HG02642 (cell line): ENCODE measurements at regions not wholly inside any gene's neighbourhood (a gene's known extent, or its start where the extent isn't known, plus 50 kb on each side); places are given as distances from the start of the nearest gene placed in this dataset.

Experiments
- ATAC-seq: cut with Tn5 transposase; IDR thresholded peaks from one replicate; pipeline ENCODE4 v1.9.1; 2021; ENCODE audit warnings: mild to moderate bottlenecking; ENCODE audit not compliant: unreplicated experiment, poor library complexity

DNA sequence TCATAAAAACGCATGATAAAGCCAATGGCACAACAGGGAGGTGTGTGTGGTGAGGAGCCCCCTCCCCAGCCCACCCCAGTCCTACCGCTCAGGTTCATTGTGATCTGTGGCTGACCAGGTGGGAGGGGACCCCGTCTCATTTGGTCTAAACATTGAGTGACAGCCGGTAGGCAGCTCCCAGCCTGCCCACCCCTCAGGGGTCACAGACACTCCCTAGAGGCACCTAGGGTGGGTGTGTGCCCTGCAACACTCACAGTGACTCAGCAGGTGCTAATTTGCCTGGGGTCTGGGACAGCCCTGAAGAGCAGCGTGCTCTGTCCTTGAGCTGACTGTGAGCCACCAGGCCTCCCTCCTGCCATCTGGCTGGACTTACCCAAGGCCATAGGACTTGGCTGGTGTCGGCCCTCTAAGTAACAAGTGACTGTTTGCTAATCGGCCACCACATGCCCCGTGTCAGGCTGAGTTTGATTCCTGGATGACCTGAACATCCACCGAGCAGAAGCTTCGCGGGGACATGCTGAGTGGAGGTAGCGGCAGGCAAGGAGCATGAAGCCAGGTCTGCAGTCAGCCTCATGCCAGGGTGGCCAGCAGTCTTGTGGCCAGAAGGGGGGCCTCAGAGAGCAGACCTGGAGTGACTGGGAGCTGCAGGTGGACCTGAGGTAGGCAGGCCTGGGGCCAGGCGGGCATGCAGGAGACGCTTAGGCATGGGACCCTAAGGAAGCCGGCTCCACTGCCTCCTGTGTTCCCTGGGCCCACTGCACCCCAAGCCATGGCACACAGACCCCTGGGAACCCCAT, 282.3 kb upstream of the SHH start:
- ATAC-seq = no peak

DNA sequence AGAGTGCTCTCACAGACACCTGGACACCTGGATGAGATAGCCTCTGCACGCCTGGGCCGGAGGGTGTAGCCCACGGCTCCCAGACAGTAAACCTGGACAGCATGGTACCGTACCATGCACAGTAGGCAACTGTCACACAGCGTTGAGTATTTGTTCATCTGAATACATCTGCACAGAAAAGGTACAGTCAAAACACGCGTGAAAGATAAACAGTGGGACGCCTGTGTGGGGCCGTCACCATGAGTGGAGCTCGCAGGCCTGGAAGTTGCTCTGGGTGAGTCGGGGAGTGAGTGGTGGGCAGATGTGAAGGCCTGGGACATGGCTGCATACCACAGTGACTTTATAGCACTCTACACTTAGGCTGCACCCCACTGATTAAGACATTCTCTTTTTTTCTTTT, 280.0 kb upstream of the SHH start:
- ATAC-seq = no peak

DNA sequence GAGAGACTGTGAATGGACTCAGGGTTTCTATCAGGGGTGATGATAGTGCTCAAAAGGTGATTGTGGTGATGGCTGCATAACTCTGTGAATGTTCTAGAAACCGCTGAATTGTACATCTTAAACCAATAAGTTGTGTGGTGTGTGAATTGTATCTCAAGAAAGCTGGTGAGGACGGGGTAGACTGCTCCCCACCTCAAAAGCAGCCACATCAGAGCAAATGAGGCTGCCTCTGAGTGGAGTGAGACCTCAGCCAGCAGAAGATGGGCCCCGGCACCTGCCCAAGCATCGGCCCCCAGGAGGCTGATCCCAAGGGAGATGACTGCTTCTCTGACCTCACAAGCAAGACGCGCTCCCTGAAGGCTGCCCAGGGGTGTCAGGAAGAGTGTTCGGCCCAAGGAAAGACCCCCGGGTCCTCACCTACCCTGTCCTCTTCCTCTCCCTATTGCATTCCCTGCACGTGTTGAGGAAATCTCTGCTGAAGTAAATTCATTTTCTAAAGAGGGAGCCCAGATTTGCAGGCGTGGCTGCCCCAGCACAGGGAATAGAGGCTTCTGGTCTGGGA, 279.3 kb upstream of the SHH start:
- no peak for ATAC-seq

DNA sequence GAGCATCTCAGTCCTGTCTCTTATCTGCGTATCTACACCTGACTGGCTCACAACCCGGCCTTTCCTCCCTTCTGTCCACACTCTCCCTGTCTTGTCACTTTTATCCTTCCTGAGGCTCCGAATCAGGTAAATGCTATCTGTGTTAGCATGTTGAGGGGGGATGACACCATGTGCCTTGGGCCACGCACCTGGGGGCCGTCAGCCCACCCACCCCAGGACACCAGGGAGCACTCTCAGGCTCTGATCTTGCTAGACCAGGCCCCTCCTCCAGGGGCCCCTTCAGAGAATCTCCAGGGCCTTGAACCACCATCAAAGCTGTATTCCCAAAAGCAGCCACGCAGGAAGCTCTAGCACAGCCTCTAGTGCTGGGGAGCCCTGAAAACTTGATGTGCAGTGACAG, 278.7 kb upstream of the SHH start:
- no peak for ATAC-seq

DNA sequence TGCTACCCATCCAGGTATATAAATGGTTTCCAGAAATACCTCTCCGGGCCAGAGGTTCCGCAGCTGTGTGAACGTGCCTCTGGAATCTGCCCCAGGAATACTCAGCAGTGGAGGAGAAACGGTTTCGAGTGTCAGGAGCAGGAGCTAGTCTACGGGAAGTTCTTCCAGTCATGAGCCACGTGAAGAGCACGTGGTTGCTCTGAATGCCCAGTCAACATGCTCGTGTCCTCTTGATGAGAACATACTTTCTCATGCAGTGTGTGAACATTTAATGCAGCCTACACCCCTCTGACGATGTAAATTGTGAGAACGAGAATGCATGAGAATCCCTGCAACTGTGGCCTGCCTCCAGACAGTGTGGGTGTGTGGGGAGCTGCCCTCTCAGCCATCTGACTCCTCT, 277.0 kb upstream of the SHH start:
- no peak for ATAC-seq

DNA sequence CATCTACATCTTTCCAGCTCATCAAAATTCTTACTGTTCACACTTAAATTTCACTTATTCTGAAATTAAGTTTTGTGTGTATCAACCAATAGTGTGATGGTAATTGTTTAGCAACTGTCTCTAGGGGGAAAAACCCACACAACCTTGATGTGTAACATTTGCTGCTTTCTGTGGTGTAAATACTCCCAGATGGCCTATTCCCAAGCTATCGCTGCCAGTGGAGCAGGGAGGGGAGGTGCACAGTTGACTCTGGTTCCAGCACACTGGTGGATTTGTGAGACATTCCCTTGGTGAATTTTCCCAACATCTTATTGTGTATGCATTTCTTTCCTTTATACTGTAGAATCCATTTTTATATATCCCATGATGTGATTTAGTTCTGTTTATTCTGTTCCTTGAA, 275.9 kb upstream of the SHH start:
- no peak for ATAC-seq

DNA sequence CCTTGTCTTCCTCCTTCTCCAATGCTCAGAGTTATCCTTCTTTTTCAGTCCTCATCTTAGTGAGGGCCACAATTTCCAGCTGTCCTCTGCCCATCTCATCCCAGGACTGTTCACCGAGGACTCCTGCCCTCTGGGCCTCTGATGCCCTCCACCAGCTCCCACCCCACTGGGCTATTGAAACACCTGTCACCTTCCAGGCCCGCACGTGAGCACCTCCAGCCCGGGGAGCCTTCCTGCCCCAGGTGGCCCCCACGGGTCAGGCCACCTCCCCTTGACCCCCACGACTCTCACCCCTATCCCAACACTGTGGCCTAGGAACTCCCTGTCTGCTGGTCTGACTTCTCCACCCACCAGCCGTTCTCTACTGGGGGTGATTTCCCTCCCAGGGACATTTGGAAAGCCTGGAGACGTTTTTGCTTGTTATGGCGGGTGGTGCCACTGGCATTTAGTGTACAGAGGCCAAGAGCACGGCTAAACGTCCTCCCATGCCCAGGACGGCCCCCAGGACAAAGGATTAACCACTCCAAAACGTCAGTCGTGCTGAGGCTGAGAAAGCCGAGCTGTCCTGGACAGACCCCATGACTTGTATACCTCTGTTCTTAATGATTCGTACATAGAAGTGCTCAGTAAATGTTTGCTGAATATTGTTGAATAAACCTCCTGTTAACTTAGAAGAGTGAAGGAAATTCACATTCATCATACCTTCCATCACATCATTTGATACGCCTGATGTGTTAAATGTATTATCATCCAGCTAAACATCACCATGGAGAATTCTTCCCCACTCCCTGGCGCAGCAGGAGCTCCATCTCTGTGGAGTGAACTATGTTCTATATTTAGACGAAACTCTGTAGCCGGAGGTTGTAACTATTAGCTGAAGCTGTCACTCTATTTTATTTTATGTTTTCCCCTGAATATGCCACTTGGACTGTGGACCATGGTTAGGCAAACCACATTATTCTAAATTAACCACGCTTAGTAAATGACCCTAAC, 270.1 kb upstream of the SHH start:
- ATAC-seq = no peak

DNA sequence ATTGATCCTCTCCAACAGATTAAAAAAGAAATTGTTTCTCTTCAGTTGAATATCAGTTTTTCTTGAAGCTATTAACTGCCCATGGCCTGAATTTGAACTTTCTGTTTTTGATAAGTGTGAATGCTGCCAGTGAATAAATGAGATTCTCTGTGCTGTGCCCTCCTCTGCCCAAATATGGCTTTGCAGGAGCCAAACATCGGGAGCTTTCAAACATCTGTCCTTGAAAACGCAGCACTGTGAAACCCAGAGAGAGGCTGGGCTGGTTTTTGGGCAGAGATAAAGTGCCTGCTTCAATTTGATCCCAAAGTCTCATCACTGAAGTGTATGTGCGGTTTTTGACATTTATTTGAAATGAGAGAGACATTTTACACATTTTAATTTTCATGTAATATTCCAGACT, 268.3 kb upstream of the SHH start:
- no peak for ATAC-seq

DNA sequence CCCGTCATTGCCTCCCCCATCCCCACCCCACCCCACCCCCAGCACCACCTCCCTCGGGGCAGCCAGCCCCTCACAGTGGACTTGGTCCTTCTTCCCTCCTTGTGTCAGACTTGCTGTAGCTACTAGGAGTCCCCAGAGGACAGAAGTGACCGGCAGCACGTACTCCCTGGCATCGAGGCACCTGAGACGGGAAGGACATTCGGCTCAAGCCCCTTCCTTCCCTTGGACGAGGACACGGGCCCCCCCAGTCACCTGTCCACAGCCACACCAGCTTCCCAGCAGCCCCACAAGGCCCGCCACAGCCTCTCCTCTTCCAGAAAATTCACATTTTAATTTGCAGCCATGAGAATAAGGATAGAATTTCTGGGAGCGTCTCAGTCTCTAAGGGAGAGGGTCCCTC, 267.8 kb upstream of the SHH start:
- ATAC-seq = no peak

DNA sequence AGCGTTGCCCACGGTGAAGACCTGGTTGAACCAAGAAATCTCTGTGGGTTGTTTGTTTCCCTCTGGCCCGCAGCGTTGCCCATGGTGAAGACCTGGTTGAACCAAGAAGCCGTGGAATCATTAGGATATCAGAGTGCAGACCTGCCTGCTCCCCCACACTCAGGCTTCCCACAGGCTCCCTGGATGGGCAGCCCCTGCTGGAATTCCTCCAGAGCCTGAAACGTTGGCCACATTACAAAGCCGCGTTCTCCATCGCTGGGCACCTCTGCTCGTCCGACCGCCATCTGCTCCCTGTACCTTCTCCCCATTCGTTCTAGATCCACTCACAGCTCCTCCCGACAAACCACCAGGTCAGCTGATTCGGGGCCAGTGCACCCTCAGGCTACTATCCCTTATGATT, 266.9 kb upstream of the SHH start:
- ATAC-seq = no peak

DNA sequence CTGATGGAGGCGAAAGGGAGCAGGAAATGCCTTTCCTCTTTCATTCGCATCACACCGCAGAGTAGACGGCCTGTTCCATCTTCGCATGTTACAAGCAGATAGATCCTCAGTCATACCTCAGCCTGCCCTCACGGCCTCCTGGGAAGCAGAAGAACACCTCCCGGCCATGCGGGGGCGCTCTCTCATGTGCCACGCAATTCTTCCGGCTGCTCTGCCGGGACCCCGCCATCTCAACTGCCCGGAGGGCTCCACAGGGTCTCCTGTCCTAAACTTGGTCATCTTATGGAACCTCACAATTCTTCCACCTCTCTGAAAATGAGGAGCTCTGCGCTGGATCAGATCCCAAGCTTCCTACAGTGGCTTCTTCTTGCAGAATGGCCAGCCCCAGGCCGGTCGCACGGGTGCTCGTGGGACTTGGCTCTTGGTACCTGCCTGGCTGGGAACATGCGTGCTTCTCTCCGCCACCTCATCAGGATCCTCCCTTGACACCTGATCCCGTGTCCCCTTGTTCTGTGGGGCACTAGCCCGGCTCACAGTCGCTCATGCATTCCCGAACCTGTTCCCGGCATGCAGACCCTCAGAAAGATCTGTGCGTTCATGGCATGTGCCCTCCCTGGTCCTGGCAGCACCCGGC, 262.8 kb upstream of the SHH start:
- ATAC-seq = no peak

DNA sequence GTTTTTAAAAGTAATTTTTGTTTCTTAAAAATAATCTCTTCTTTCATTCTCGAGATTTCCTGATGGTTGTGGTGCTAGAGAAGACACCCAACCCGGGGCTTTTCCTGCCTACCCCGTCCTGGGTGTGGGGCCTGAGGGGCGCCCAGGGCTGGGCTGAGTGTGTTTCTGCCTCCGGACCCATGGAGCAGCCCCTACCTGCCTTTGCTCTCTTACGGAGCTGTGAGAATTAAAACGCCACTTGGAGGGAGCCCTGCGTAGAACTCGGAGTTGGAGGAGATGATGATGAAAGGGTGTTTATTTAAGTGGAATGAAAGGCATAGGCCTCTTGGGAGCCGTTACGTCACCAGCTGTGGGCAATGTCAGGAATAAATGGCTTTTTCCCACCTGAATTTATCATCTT, 261.8 kb upstream of the SHH start:
- ATAC-seq = no peak

DNA sequence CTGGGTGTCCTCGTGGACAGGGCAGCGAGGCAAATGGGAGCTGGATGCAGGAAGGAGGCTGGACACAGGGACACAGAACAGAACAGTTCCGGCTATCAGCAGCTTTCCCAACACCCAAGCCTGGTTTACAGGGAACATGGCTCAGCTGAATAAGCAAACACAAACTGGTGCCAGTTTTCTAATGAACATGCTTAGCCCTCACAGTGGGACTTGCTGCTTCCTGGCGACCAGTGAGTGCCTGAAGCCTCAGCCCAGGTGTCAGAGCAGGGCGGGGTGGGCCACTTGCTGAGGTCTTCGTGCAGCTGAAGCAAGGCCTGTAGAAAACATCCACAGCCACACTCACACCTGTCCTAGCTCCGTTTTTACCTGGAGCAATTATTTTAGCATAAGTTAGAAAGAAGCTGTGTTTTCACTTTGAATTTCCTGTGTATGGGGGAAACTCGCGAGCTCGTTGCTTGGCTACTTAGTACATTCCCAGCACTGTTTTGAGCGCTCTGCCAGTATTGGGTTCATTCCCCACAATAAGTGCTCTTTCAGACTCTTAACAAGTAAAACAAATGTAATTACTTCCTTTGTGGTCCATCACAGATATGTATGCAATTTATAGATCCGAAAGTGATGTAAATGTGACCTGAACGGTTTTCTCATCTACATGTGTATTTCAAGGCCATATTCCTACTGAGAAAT, 261.2 kb upstream of the SHH start:
- no peak for ATAC-seq

DNA sequence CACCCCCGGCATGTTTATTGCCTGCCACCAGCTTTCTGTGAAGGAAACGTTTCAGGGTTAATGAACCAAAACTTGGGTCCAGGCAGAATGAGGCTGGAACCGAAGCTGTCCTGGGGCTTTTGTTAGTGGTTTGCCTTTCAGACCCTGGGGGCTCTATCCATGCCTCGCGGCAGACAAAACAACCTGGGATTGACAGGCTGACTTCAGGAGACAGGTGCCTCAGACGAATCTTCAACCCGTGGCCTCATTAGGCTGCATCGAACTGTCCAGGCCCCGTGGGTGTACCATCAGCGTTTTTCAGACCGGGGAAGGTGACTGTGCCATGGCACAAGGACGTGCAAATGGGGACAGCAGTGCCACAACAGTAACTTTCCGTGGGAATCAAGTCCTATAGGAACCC, 259.3 kb upstream of the SHH start:
- ATAC-seq = no peak

DNA sequence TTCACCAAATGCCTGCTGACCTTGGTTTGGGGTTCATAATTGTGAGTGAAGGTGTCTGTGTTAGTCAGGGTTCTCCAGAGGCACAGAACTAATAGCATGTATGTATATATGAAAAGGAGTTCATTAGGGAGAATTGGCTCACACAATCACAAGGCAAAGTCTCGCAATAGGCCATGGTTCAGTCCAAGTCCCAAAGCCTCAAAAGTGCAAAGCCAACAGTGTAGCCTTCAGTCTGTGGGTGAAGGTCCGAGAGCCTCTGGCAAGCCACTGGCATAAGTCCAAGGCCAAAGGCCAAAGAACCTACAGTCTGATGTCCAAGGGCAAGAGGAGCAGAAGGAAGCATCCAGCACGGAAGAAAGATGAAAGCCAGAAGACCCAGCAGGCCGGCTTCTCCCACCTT, 257.6 kb upstream of the SHH start:
- no peak for ATAC-seq

DNA sequence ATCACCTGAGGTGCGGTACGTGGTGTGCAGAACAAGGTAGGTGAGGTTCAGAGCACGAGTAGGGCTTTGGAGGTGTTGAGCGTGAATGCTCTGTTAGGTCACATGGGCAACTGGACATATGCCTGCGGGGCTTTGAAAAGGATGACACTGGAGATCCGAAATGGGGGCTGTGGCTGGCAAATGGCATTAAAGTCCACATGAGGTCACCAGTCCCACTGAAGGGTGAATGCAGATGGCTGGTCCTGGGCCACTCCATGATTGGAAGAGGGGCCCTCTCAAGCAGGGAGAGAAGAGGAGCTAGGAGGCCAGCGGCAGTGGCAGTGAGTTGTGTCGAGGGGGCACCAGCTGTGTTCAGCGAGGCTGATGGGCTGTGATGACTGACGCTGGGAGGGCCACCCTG, 254.9 kb upstream of the SHH start:
- no peak for ATAC-seq

DNA sequence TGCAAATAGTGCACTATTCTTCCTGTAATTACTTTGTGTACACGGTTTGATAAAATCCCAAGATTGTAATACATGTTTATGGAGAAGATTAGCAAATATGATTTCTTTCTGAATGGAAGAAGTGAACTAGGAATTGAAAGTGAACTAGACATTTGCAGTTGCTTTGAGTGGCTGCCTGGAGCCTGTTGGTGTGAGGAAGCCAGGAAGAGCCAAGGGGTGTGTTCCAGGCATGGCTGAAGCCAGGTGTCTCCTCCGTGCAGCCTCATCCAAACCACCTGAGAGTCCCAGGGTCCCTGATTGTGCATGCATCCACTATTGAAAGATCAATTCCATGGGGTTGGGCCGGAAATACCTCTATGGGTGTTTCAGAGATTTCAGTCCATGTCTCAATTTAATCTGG, 253.1 kb upstream of the SHH start:
- no peak for ATAC-seq

DNA sequence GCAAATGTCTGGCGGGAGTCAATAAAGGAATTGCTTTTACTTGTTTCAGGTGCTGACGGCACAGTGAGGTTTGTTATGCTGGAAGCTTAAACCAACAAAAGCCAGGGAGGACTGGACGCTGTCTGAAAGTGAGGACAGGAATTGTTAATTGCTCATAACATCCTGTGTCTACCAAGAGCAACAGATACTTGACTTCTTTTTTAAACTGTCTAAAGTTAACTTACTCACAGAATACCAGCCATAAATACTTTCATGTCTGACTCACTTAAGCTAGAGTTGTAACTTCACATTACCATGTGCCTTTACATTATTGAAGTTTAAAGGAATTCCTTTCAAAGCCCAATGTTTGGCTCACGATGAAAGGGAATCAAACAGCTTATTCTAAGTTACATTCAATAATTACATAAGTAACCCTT, 252.7 kb upstream of the SHH start:
- ATAC-seq = no peak

DNA sequence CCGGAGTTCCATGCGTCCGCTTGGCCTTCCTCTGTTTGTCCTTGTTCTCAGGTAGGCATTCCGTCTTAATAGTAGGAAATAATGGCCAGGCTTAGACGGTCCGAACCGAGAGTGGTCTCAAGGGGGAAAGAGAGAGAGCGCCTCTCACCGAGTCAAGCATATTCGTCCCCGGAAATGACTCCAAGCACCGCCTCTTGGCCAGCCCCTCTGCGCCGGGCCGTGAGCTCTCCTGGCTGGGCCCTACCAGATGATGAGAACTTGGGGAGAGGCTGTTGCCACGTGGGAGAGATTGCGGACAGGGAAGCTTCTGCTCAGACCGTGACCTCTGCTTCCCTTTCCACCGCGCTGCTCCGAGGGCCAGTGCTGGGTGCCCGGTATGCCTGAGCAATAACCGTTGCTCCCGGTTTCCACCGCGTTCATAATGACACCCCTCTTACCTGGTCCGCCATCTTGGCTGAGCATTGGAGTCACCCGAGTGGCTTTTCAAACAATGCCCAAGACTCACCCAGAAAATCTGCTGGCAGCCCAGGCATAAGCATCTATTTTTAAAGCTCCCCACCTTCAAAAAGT, 251.1 kb upstream of the SHH start:
- ATAC-seq = no peak

DNA sequence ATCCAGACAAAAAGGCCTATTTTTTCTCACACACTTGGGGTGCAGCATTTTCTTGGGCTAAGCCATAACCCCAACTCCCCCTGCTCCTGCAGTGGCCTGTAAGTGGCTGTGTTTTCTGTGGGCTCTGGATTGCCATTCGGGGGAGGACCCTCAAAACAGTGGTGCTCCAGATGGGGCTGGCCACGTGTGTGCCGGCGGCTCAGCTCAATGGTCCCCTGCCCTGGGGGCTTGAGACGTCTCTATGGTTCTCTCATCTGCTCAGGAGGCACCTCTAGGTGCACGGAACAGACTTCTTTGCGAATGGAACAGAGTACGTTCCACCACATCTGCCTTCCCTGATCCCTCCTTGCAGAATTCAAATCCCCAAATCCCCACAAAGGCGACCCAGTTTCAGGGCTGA, 250.0 kb upstream of the SHH start:
- no peak for ATAC-seq
